ENCODE measurements at regions not wholly inside any gene's neighbourhood (a gene's known extent, or its start where the extent isn't known, plus 50 kb on each side); places are given as distances from the start of the nearest gene placed in this dataset.
A peak's percentile ranks its signal among the peaks of the same experiment; 100 is the strongest.

DNA sequence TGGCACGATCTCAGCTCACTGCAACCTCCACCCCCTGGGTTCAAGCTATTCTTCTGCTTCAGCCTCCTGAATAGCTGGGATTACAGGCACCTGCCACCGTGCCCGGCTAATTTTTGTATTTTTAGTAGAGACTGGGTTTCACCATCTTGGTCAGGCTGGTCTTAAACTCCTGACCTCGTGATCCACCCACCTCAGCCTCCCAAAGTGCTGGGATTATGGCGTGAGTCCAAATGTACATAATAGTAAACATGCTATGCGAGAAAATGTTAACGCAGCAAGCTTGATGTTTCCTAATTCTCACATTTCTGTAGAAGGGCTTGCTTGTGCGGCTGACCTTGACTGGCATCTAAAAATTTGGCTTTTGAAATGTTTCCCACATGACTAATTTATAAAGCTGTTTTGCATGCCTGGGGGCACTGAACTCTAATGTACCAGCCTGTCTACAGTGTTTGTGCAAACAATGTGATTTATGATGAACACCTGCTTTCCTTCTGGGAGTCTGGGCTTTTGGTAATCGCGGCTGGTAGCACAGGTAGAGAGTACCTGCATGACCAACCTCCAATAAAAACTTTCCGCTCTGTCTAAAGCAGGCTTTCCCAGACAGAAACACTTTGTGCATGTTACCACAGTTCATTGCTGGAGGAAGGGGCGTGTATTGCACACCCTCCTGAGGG lies 216.8 kb downstream of the IL15 start:
- DNase-seq (ENCODE audit: low read depth) (no peak), FAIRE-seq (no peak)
- no peaks in the 10 kb centered on the region for H3K27me3 Mint-ChIP-seq (ENCODE audit: low read depth, unreplicated experiment)
- H3K4me1 Mint-ChIP-seq (ENCODE audit: low read depth, unreplicated experiment) = no peaks in the 10 kb centered on the region
- Histone ChIP-seq H4K20me1 (ENCODE audit: insufficient read depth, low read length) (no peaks in the 10 kb centered on the region), H3K27me3 (ENCODE audit: insufficient read depth, low read length) (no peaks in the 10 kb centered on the region), H2AFZ (ENCODE audit: low read depth, low read length) (no peak overlapping the region), H3K27ac (ENCODE audit: low read depth, low read length) (no peak overlapping the region), H3K4me3 (ENCODE audit: insufficient read depth, low read depth, low read length) (no peak overlapping the region), H3K9ac (ENCODE audit: low read length) (no peak overlapping the region), H3K79me2 (ENCODE audit: insufficient read depth, low read length) (no peaks in the 10 kb centered on the region), H3K4me2 (ENCODE audit: low read length) (no peak overlapping the region), H3K9me3 (ENCODE audit: insufficient read depth, low read depth, low read length) (no peaks in the 10 kb centered on the region), H3K4me1 (ENCODE audit: insufficient read depth, low read length) (no peaks in the 10 kb centered on the region), H3K36me3 (ENCODE audit: insufficient read depth, low read length) (no peaks in the 10 kb centered on the region)
- H3K9me3 Mint-ChIP-seq (ENCODE audit: unreplicated experiment) = peaks cover 8% of the 10 kb centered on the region
- H3K27ac Mint-ChIP-seq (ENCODE audit: unreplicated experiment) = peak overlapping the region; percentile 13
- no peak for TF ChIP-seq EZH2 (IDR thresholded peaks at IDR 0.05; ENCODE audit: insufficient read depth, low read length)
- TF ChIP-seq, protein P1, sequence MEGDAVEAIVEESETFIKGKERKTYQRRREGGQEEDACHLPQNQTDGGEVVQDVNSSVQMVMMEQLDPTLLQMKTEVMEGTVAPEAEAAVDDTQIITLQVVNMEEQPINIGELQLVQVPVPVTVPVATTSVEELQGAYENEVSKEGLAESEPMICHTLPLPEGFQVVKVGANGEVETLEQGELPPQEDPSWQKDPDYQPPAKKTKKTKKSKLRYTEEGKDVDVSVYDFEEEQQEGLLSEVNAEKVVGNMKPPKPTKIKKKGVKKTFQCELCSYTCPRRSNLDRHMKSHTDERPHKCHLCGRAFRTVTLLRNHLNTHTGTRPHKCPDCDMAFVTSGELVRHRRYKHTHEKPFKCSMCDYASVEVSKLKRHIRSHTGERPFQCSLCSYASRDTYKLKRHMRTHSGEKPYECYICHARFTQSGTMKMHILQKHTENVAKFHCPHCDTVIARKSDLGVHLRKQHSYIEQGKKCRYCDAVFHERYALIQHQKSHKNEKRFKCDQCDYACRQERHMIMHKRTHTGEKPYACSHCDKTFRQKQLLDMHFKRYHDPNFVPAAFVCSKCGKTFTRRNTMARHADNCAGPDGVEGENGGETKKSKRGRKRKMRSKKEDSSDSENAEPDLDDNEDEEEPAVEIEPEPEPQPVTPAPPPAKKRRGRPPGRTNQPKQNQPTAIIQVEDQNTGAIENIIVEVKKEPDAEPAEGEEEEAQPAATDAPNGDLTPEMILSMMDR (IDR thresholded peaks at IDR 0.05; ENCODE audit: insufficient read depth, low read depth, low read length) = no peak
- no peaks in the 10 kb centered on the region for H3K36me3 Mint-ChIP-seq (ENCODE audit: low read depth, unreplicated experiment)
- H3K4me3 Mint-ChIP-seq (ENCODE audit: unreplicated experiment) = no peak overlapping the region

DNA sequence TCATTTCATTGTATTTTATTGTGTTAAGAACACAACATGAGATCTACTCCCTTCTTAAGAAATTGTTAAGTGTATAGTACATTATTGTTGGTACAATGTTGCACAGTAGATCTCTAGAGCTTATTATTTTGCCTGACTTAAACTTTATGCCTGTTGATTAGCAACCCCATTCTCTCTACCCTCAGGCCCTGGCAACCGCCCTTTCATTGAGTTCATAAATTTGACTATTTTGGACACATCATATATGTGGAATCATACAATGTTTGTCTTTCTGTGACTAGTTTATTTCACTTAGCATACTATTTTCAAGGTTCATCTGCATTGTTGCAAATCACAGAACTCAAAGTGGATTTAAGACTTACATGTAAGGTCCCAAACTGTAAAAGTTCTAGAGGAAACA lies 222.1 kb downstream of the IL15 start:
- no peak overlapping the region for H3K4me3 Mint-ChIP-seq (ENCODE audit: unreplicated experiment)
- Histone ChIP-seq H3K27ac (ENCODE audit: low read depth, low read length) (no peak overlapping the region), H4K20me1 (ENCODE audit: insufficient read depth, low read length) (no peaks in the 10 kb centered on the region), H3K4me3 (ENCODE audit: insufficient read depth, low read depth, low read length) (no peak overlapping the region), H3K4me2 (ENCODE audit: low read length) (no peak overlapping the region), H3K4me1 (ENCODE audit: insufficient read depth, low read length) (no peaks in the 10 kb centered on the region), H3K36me3 (ENCODE audit: insufficient read depth, low read length) (no peaks in the 10 kb centered on the region), H3K9ac (ENCODE audit: low read length) (no peak overlapping the region), H3K79me2 (ENCODE audit: insufficient read depth, low read length) (no peaks in the 10 kb centered on the region), H2AFZ (ENCODE audit: low read depth, low read length) (no peak overlapping the region), H3K27me3 (ENCODE audit: insufficient read depth, low read length) (no peaks in the 10 kb centered on the region), H3K9me3 (ENCODE audit: insufficient read depth, low read depth, low read length) (peaks cover 2% of the 10 kb centered on the region)
- no peak for TF ChIP-seq EZH2 (IDR thresholded peaks at IDR 0.05; ENCODE audit: insufficient read depth, low read length)
- DNase-seq (ENCODE audit: low read depth) (no peak), FAIRE-seq (no peak)
- H3K4me1 Mint-ChIP-seq (ENCODE audit: low read depth, unreplicated experiment) = no peaks in the 10 kb centered on the region
- H3K27me3 Mint-ChIP-seq (ENCODE audit: low read depth, unreplicated experiment) = no peaks in the 10 kb centered on the region
- no peak overlapping the region for H3K27ac Mint-ChIP-seq (ENCODE audit: unreplicated experiment)
- H3K9me3 Mint-ChIP-seq (ENCODE audit: unreplicated experiment) = peaks cover 8% of the 10 kb centered on the region
- no peaks in the 10 kb centered on the region for H3K36me3 Mint-ChIP-seq (ENCODE audit: low read depth, unreplicated experiment)

DNA sequence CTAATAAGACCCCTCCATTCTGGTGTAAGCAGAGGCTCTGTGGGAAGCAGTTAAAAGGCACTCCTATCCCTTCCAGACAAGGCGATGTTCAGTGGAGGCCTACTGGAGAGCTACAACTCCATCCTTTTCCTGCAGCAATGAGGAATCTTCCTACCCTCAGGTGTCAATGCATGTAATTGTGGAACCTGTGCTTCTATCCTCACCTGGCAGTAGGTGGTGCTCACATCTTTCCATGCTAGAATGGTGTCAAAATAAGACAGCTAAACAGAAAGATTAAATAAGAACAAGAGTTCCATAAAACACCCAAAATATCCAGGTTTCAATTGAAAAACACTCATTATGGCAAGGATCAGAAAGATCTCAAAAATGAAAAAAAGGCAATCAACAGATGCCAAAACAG lies 224.6 kb downstream of the IL15 start:
- no peaks in the 10 kb centered on the region for H3K4me1 ChIP-seq (ENCODE audit: insufficient read depth, low read length)
- FAIRE-seq (no peak), DNase-seq (ENCODE audit: low read depth) (no peak)
- Mint-ChIP-seq H3K27me3 (ENCODE audit: low read depth, unreplicated experiment) (no peaks in the 10 kb centered on the region), H3K9me3 (ENCODE audit: unreplicated experiment) (peaks cover 2% of the 10 kb centered on the region), H3K36me3 (ENCODE audit: low read depth, unreplicated experiment) (no peaks in the 10 kb centered on the region), H3K4me1 (ENCODE audit: low read depth, unreplicated experiment) (no peaks in the 10 kb centered on the region), H3K4me3 (ENCODE audit: unreplicated experiment) (no peak overlapping the region), H3K27ac (ENCODE audit: unreplicated experiment) (no peak overlapping the region)
- no peak overlapping the region for H2AFZ ChIP-seq (ENCODE audit: low read depth, low read length)
- TF ChIP-seq, protein P1 (IDR thresholded peaks at IDR 0.05; ENCODE audit: insufficient read depth, low read depth, low read length) = no peak
- TF ChIP-seq EZH2 (IDR thresholded peaks at IDR 0.05; ENCODE audit: insufficient read depth, low read length) = no peak
- no peak overlapping the region for H3K27ac ChIP-seq (ENCODE audit: low read depth, low read length)
- H3K4me3 ChIP-seq (ENCODE audit: insufficient read depth, low read depth, low read length) = no peak overlapping the region
- H3K79me2 ChIP-seq (ENCODE audit: insufficient read depth, low read length) = no peaks in the 10 kb centered on the region
- no peaks in the 10 kb centered on the region for H4K20me1 ChIP-seq (ENCODE audit: insufficient read depth, low read length)
- H3K36me3 ChIP-seq (ENCODE audit: insufficient read depth, low read length) = no peaks in the 10 kb centered on the region
- no peak overlapping the region for H3K9ac ChIP-seq (ENCODE audit: low read length)
- H3K9me3 ChIP-seq (ENCODE audit: insufficient read depth, low read depth, low read length) = peaks cover 2% of the 10 kb centered on the region
- no peak overlapping the region for H3K4me2 ChIP-seq (ENCODE audit: low read length)
- H3K27me3 ChIP-seq (ENCODE audit: insufficient read depth, low read length) = no peaks in the 10 kb centered on the region

Measured in astrocyte (in vitro differentiated cells and primary cell).